IMR-90 (cell line): ENCODE measurements at regions not wholly inside any gene's neighbourhood (a gene's known extent, or its start where the extent isn't known, plus 50 kb on each side); places are given as distances from the start of the nearest gene placed in this dataset.

Source experiments
- ATAC-seq: fragments of 200-7000 bp; cut with Tn5 transposase; 2 replicates; pipeline ENCODE4 v1.9.1; 2020; ENCODE audit warnings: low read depth, mild to moderate bottlenecking, moderate library complexity
- BruUV-seq: library from RNA; stranded (reverse); fragments of 400-500 nt; replicated peaks from 2 replicates; lab custom pipeline; 2021; lab: Mats Ljungman, UMichigan
- CTCF ChIA-PET: fragments of 300-600 bp; formaldehyde crosslinking; extraction: SDS; loops from one replicate; lab custom pipeline; 2021; ENCODE audit warnings: antibody characterized with exemption; lab: Yijun Ruan, JAX
- POLR2A ChIA-PET: fragments of 300-600 bp; sonication (Branson Sonifier 250); formaldehyde crosslinking; loops from one replicate; lab custom pipeline; 2022; ENCODE audit warnings: antibody characterized with exemption; ENCODE audit not compliant: unreplicated experiment; lab: Charles Lee
- DNase-seq: peaks from one replicate; pipeline ENCODE4 v3.0.0; 2013
- H2AFZ ChIP-seq: replicated peaks from 2 replicates; pipeline ENCODE3; 2013; ENCODE audit warnings: low read length, mild to moderate bottlenecking; ENCODE audit not compliant: poor library complexity
- H2AK5ac ChIP-seq: 2 replicates; pipeline ENCODE4 v1.6.1; 2013; ENCODE audit warnings: low read depth, low read length, inconsistent platforms
- H2AK9ac ChIP-seq: replicated peaks from 2 replicates; pipeline ENCODE3; 2013; ENCODE audit warnings: mild to moderate bottlenecking, low read depth, low read length, moderate library complexity; ENCODE audit not compliant: poor library complexity
- H2BK120ac ChIP-seq: 2 replicates; pipeline ENCODE4 v1.6.1; 2013; ENCODE audit warnings: low read depth, low read length, inconsistent platforms
- H2BK15ac ChIP-seq: 3 replicates; pipeline ENCODE4 v1.6.1; 2013; ENCODE audit warnings: low read depth, low read length, inconsistent platforms
- H2BK20ac ChIP-seq: 2 replicates; pipeline ENCODE4 v1.6.1; 2013; ENCODE audit warnings: low read depth, mild to moderate bottlenecking, inconsistent platforms, low read length, moderate library complexity
- H2BK5ac ChIP-seq: 2 replicates; pipeline ENCODE4 v1.6.1; 2013; ENCODE audit warnings: mild to moderate bottlenecking, low read depth, low read length, inconsistent platforms; ENCODE audit not compliant: poor library complexity, severe bottlenecking
- H3K14ac ChIP-seq: replicated peaks from 2 replicates; pipeline ENCODE4 v1.6.1; 2013; ENCODE audit warnings: low read depth, low read length, inconsistent platforms
- H3K18ac ChIP-seq: 2 replicates; pipeline ENCODE4 v1.6.1; 2013; ENCODE audit warnings: low read depth, low read length, control low read depth
- H3K23ac ChIP-seq: 2 replicates; pipeline ENCODE4 v1.6.1; 2013; ENCODE audit warnings: low read depth, low read length, inconsistent platforms
- H3K27ac ChIP-seq: 2 replicates; pipeline ENCODE4 v1.5.1; 2013; ENCODE audit warnings: mild to moderate bottlenecking, control low read depth, low read length; ENCODE audit not compliant: insufficient read depth
- H3K27me3 ChIP-seq: 2 replicates; pipeline ENCODE4 v1.6.1; 2013; ENCODE audit warnings: low read length; ENCODE audit not compliant: control insufficient read depth, insufficient read depth
- H3K36me3 ChIP-seq: 2 replicates; pipeline ENCODE4 v1.6.1; 2013; ENCODE audit warnings: low read length, mixed read lengths; ENCODE audit not compliant: control insufficient read depth, insufficient read depth
- H3K4ac ChIP-seq: 2 replicates; pipeline ENCODE4 v1.6.1; 2013; ENCODE audit warnings: low read depth, low read length, inconsistent platforms
- H3K4me1 ChIP-seq: 2 replicates; pipeline ENCODE4 v1.6.1; 2013; ENCODE audit warnings: low read length, mixed read lengths; ENCODE audit not compliant: control insufficient read depth, insufficient read depth
- H3K4me2 ChIP-seq: 2 replicates; pipeline ENCODE4 v1.6.1; 2013; ENCODE audit warnings: low read depth, mild to moderate bottlenecking, control low read depth, low read length, moderate library complexity
- H3K4me3 ChIP-seq: 2 replicates; pipeline ENCODE4 v1.5.1; 2013; ENCODE audit warnings: low read depth, mild to moderate bottlenecking, control low read depth, low read length, moderate library complexity; ENCODE audit not compliant: insufficient read depth
- H3K56ac ChIP-seq: 2 replicates; pipeline ENCODE4 v1.6.1; 2013; ENCODE audit warnings: low read length, inconsistent platforms; ENCODE audit not compliant: insufficient read depth; ENCODE audit errors: extremely low read depth
- H3K79me1 ChIP-seq, 2 experiments: 2 replicates each; pipeline ENCODE4 v1.6.1; 2013; ENCODE audit warnings: low read length in 2 of 2, inconsistent platforms in 1 of 2, low read depth in 1 of 2
- H3K9ac ChIP-seq: 2 replicates; pipeline ENCODE4 v1.6.1; 2013; ENCODE audit warnings: low read depth, low read length, control low read depth
- H3K9me1 ChIP-seq: 2 replicates; pipeline ENCODE4 v1.6.1; 2013; ENCODE audit warnings: low read length, inconsistent platforms; ENCODE audit not compliant: insufficient read depth
- H3K9me3 ChIP-seq: 2 replicates; pipeline ENCODE4 v1.6.1; 2013; ENCODE audit warnings: low read length; ENCODE audit not compliant: control insufficient read depth, insufficient read depth
- H4K20me1 ChIP-seq: 2 replicates; pipeline ENCODE4 v1.6.1; 2013; ENCODE audit warnings: low read length, inconsistent platforms; ENCODE audit not compliant: insufficient read depth
- H4K5ac ChIP-seq: 2 replicates; pipeline ENCODE4 v1.6.1; 2013; ENCODE audit warnings: mild to moderate bottlenecking, low read depth, low read length, control low read depth
- H4K8ac ChIP-seq, 2 experiments: 2 replicates each; pipeline ENCODE4 v1.6.1; 2013; ENCODE audit warnings: low read depth in 2 of 2, low read length in 2 of 2, control low read depth in 1 of 2, inconsistent platforms in 1 of 2
- H4K91ac ChIP-seq: 2 replicates; pipeline ENCODE4 v1.6.1; 2013; ENCODE audit warnings: low read depth, low read length, inconsistent platforms; ENCODE audit not compliant: insufficient read depth
- BHLHE40 ChIP-seq: fragments of 150-350 bp; IDR thresholded peaks from 2 replicates; pipeline ENCODE4 v1.6.1; 2016; ENCODE audit warnings: mild to moderate bottlenecking, low read depth, low read length
- CHD1 ChIP-seq: IDR thresholded peaks from 2 replicates; pipeline ENCODE4 v1.6.1; 2012; ENCODE audit warnings: low read depth, low read length, improper control_type of control experiment
- CTCF ChIP-seq: conservative IDR thresholded peaks from 2 replicates; pipeline ENCODE4 v1.5.1; 2012; ENCODE audit warnings: mild to moderate bottlenecking, low read depth, low read length, improper control_type of control experiment
- FOS ChIP-seq: fragments of 150-350 bp; IDR thresholded peaks from 2 replicates; pipeline ENCODE4 v1.6.1; 2016; ENCODE audit warnings: low read depth, low read length
- NFE2L2 ChIP-seq: fragments of 150-350 bp; IDR thresholded peaks from 2 replicates; pipeline ENCODE4 v1.6.1; 2016; ENCODE audit warnings: low read depth, mild to moderate bottlenecking, low read length
- RAD21 ChIP-seq: IDR thresholded peaks from 2 replicates; pipeline ENCODE4 v1.6.1; 2012; ENCODE audit warnings: low read length, improper control_type of control experiment
- RCOR1 ChIP-seq: IDR thresholded peaks from 2 replicates; pipeline ENCODE4 v1.6.1; 2012; ENCODE audit warnings: mild to moderate bottlenecking, low read length, improper control_type of control experiment; ENCODE audit not compliant: insufficient replicate concordance
- RFX5 ChIP-seq: IDR thresholded peaks from 2 replicates; pipeline ENCODE4 v1.8.0; 2012; ENCODE audit warnings: low read depth, mild to moderate bottlenecking, low read length, moderate library complexity
- SMC3 ChIP-seq: fragments of 150-350 bp; IDR thresholded peaks from 2 replicates; pipeline ENCODE4 v1.6.1; 2016; ENCODE audit warnings: low read depth, mild to moderate bottlenecking, antibody characterized with exemption, low read length, moderate library complexity
- WGBS, 2 experiments: methylation state at CpG; one replicate each; pipeline versions ENCODE4 v1.1.5 to v1.1.7; 2013; ENCODE audit warnings: missing lambda C conversion rate in 2 of 2; ENCODE audit not compliant: insufficient read length in 1 of 2; ENCODE audit errors: extremely low coverage in 2 of 2; 5-methylcytosine and 5-hydroxymethylcytosine counted together
- dilution Hi-C: fragments of 300-500 bp; cut with HindIII; formaldehyde crosslinking; loops from one replicate; pipeline ENCODE4 v1.14.3; 2018; ENCODE audit warnings: low sequenced_read_pairs; ENCODE audit not compliant: unreplicated experiment
- in situ Hi-C: fragments of 300-500 bp; cut with MboI; formaldehyde crosslinking; loops from 3 replicates; pipeline ENCODE4 v1.14.3; 2019; ENCODE audit warnings: low sequenced_read_pairs, inconsistent platforms, mixed read lengths
- intact Hi-C: fragments of 100-400 bp; cut with micrococcal nuclease; formaldehyde crosslinking; loops from 2 replicates; pipeline ENCODE4 v1.10.0; 2022

GRCh38 chr6:112773187-112773586 is 426.1 kb downstream of the RFPL4B start:
- Histone ChIP-seq H3K23ac (no peak overlapping the region), H2BK15ac (no peak overlapping the region), H3K4me2 (peak overlapping the region; percentile 30; the same call in 1 of the 2 replicates), H2BK120ac (no peak overlapping the region), H3K56ac (no peak overlapping the region), H3K18ac (peak overlapping the region; percentile 67; the same call in 1 of the 2 replicates), H2BK5ac (peak overlapping the region; percentile 82), H4K5ac (no peak overlapping the region), H3K4me1 (peaks cover 2% of the 10 kb centered on the region), H3K9me1 (no peaks in the 10 kb centered on the region), H3K9ac (no peak overlapping the region), H3K4me3 (no peak overlapping the region), H2AK5ac (no peak overlapping the region), H4K91ac (no peak overlapping the region), H4K8ac (peak overlapping the region; percentile 62 to 68; a peak in 1 of 4 replicates), H2AK9ac (no peak overlapping the region), H3K9me3 (no peaks in the 10 kb centered on the region), H2AFZ (no peak overlapping the region), H3K27ac (no peak overlapping the region), H3K79me1 (no peaks in the 10 kb centered on the region), H3K36me3 (no peaks in the 10 kb centered on the region), H2BK20ac (no peak overlapping the region), H4K20me1 (no peaks in the 10 kb centered on the region), H3K27me3 (no peaks in the 10 kb centered on the region), H3K4ac (no peak overlapping the region), H3K14ac (no peak overlapping the region)
- no CpG with 5 or more reads among the region's 1 CpG for WGBS, 2 experiments
- DNase-seq (peak; percentile 33), ATAC-seq (peak; percentile 61)
- dilution Hi-C loops (no loop called here), in situ Hi-C loops (loop anchor here (10.0 kb wide), 2 partner anchors 1102 to 1132 kb away; no protein-coding TSS in a partner anchor), intact Hi-C loops (no loop called here)
- CTCF ChIA-PET: no interaction called here
- no TSS peak for BruUV-seq
- TF ChIP-seq RAD21 (no peak), BHLHE40 (no peak), CTCF (no peak), NFE2L2 (no peak), FOS (no peak), CHD1 (no peak), SMC3 (no peak), RCOR1 (no peak), RFX5 (no peak)
- POLR2A ChIA-PET: no interaction called here
